ENCODE measurements at regions not wholly inside any gene's neighbourhood (a gene's known extent, or its start where the extent isn't known, plus 50 kb on each side); places are given as distances from the start of the nearest gene placed in this dataset.

DNA sequence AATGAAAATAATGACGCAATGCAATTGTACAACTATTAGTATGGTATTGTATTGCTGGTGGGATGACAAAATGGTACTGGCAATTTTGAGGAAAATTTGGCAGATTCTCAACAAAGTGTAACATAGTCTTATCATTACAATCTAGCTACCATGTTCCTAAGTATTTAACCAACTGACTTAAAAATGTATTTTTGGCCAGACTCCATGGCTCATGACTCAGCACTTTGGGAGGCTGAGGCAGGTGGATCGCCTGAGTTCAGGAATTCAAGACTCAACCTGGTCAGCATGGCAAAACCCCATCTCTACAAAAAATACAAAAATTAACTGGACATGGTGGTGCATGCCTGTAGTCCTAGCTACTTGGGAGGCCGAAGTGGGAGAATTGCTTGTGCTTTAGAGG, 1409.5 kb downstream of the AACS start:
- Histone ChIP-seq H3K4me2 (ENCODE audit: insufficient read depth, low read length) (no peak overlapping the region), H3K79me2 (ENCODE audit: insufficient read depth, low read length) (no peaks in the 10 kb centered on the region), H3K36me3 (ENCODE audit: insufficient read depth, low read length) (no peaks in the 10 kb centered on the region), H2AFZ (ENCODE audit: low read length) (no peak overlapping the region), H3K27me3 (ENCODE audit: insufficient read depth, low read length) (no peaks in the 10 kb centered on the region), H4K20me1 (ENCODE audit: insufficient read depth, low read length) (no peaks in the 10 kb centered on the region), H3K9me3 (ENCODE audit: low read depth, low read length) (peaks cover 3% of the 10 kb centered on the region), H3K27ac (ENCODE audit: low read depth, low read length) (no peak overlapping the region), H3K4me1 (ENCODE audit: insufficient read depth, low read length) (no peaks in the 10 kb centered on the region), H3K4me3 (ENCODE audit: insufficient read depth, low read length) (no peak overlapping the region)
- TF ChIP-seq, protein P1, sequence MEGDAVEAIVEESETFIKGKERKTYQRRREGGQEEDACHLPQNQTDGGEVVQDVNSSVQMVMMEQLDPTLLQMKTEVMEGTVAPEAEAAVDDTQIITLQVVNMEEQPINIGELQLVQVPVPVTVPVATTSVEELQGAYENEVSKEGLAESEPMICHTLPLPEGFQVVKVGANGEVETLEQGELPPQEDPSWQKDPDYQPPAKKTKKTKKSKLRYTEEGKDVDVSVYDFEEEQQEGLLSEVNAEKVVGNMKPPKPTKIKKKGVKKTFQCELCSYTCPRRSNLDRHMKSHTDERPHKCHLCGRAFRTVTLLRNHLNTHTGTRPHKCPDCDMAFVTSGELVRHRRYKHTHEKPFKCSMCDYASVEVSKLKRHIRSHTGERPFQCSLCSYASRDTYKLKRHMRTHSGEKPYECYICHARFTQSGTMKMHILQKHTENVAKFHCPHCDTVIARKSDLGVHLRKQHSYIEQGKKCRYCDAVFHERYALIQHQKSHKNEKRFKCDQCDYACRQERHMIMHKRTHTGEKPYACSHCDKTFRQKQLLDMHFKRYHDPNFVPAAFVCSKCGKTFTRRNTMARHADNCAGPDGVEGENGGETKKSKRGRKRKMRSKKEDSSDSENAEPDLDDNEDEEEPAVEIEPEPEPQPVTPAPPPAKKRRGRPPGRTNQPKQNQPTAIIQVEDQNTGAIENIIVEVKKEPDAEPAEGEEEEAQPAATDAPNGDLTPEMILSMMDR (IDR thresholded peaks at IDR 0.05; ENCODE audit: extremely low read depth, low read depth, low read length), result no peak
- no peak for DNase-seq (ENCODE audit: insufficient read length, low spot score, missing footprints)

DNA sequence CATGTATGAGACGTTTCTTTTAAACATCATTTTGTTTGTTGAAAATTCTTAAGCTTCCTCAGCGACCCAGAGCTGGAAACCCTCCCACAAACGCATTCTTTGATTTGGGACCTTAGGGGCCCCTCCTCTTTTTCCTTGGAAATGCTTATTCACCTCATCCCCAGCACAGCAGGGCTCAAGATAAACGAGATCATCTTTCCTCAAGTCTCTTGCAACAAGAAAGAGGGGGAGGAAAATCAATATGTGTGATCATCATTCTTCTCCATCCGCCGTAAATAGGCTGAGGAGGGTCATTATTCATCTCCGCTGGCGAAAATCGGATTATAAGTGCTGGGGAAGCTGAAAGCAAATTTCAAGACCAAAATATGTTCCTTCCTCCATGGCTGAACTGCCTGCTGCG, 1415.2 kb downstream of the AACS start:
- Histone ChIP-seq H2AFZ (ENCODE audit: low read length) (peak overlapping the region; percentile 25), H3K27me3 (ENCODE audit: insufficient read depth, low read length) (no peaks in the 10 kb centered on the region), H3K79me2 (ENCODE audit: insufficient read depth, low read length) (no peaks in the 10 kb centered on the region), H3K4me2 (ENCODE audit: insufficient read depth, low read length) (no peak overlapping the region), H3K9me3 (ENCODE audit: low read depth, low read length) (peaks cover 3% of the 10 kb centered on the region), H4K20me1 (ENCODE audit: insufficient read depth, low read length) (no peaks in the 10 kb centered on the region), H3K27ac (ENCODE audit: low read depth, low read length) (no peak overlapping the region), H3K36me3 (ENCODE audit: insufficient read depth, low read length) (no peaks in the 10 kb centered on the region), H3K4me3 (ENCODE audit: insufficient read depth, low read length) (no peak overlapping the region), H3K4me1 (ENCODE audit: insufficient read depth, low read length) (peaks cover 17% of the 10 kb centered on the region)
- no peak for DNase-seq (ENCODE audit: insufficient read length, low spot score, missing footprints)
- TF ChIP-seq, protein P1 (IDR thresholded peaks at IDR 0.05; ENCODE audit: extremely low read depth, low read depth, low read length), result no peak

DNA sequence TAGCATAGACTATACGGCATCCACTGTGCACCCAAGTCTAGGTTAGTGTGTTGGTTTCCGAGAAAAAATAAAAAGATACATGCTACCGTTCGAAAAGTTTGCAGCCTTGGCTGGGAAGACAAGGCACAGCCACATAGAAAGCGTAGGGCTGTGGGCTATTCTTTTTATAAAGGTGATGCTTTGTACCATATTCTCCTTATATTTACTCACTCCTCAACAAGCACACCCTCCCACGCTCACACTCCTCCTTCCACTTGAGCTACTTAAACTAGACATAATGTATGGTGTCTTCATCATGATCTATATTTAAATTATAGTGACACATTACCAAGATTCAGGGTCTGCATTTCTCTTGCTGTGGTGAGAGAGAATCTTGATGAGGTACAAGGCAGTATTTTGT, 1416.5 kb downstream of the AACS start:
- no peaks in the 10 kb centered on the region for H3K9me3 ChIP-seq (ENCODE audit: low read depth, low read length)
- H3K36me3 ChIP-seq (ENCODE audit: insufficient read depth, low read length), result no peaks in the 10 kb centered on the region
- H2AFZ ChIP-seq (ENCODE audit: low read length), result peak overlapping the region; percentile 37
- H3K27ac ChIP-seq (ENCODE audit: low read depth, low read length), result no peak overlapping the region
- H4K20me1 ChIP-seq (ENCODE audit: insufficient read depth, low read length), result no peaks in the 10 kb centered on the region
- no peak for DNase-seq (ENCODE audit: insufficient read length, low spot score, missing footprints)
- TF ChIP-seq, protein P1 (IDR thresholded peaks at IDR 0.05; ENCODE audit: extremely low read depth, low read depth, low read length), result no peak
- H3K79me2 ChIP-seq (ENCODE audit: insufficient read depth, low read length), result no peaks in the 10 kb centered on the region
- H3K4me2 ChIP-seq (ENCODE audit: insufficient read depth, low read length), result no peak overlapping the region
- H3K4me1 ChIP-seq (ENCODE audit: insufficient read depth, low read length), result peaks cover 17% of the 10 kb centered on the region
- H3K4me3 ChIP-seq (ENCODE audit: insufficient read depth, low read length), result no peak overlapping the region
- H3K27me3 ChIP-seq (ENCODE audit: insufficient read depth, low read length), result no peaks in the 10 kb centered on the region

DNA sequence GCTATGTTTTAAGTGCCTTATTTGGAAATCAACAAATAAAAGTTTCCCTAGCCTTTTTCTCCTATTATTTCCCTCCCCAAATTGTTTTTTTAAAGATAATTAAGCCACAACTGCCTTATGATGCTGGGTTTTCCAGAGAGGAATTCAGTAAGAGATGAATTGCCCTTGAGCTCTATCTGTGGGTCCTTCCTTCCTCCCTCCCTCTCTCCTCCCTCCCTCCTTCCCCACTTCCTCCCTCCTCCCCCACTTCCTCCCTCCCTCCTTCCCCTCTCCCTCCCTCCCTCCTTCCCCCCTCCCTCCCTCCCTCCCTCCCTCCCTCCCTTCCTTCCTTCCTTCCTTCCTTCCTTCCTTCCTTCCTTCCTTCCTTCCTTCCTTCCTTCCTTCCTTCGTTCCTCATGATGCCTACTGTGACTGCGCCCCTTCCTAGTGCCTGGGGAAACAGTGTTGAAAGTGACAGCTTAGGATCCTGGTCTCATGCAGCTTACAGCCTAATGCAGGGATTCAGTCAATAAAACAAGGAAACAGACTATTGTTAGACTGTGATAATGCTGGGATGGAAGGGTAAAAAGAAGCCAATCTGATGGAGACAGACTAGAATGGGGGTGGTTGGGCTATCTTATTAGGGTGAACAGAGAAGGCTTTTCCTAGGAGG, 1417.1 kb downstream of the AACS start:
- H3K4me2 ChIP-seq (ENCODE audit: insufficient read depth, low read length), result peak overlapping the region; percentile 65
- peaks cover 17% of the 10 kb centered on the region for H3K4me1 ChIP-seq (ENCODE audit: insufficient read depth, low read length)
- TF ChIP-seq, protein P1 (IDR thresholded peaks at IDR 0.05; ENCODE audit: extremely low read depth, low read depth, low read length), result no peak
- no peaks in the 10 kb centered on the region for H3K9me3 ChIP-seq (ENCODE audit: low read depth, low read length)
- no peak for DNase-seq (ENCODE audit: insufficient read length, low spot score, missing footprints)
- peak overlapping the region; percentile 56 for H2AFZ ChIP-seq (ENCODE audit: low read length)
- no peaks in the 10 kb centered on the region for H4K20me1 ChIP-seq (ENCODE audit: insufficient read depth, low read length)
- no peaks in the 10 kb centered on the region for H3K36me3 ChIP-seq (ENCODE audit: insufficient read depth, low read length)
- H3K27ac ChIP-seq (ENCODE audit: low read depth, low read length), result peak overlapping the region; percentile 45
- H3K79me2 ChIP-seq (ENCODE audit: insufficient read depth, low read length), result no peaks in the 10 kb centered on the region
- H3K27me3 ChIP-seq (ENCODE audit: insufficient read depth, low read length), result no peaks in the 10 kb centered on the region
- peak overlapping the region; percentile 23 for H3K4me3 ChIP-seq (ENCODE audit: insufficient read depth, low read length)
